NCI-H82 (cell line): ENCODE measurements at regions not wholly inside any gene's neighbourhood (a gene's known extent, or its start where the extent isn't known, plus 50 kb on each side); places are given as distances from the start of the nearest gene placed in this dataset.
A peak's percentile ranks its signal among the peaks of the same experiment; 100 is the strongest.

Source experiments
- DNase-seq: peaks from one replicate; lab custom pipeline; 2025; lab: John Stamatoyannopoulos, UW

DNA sequence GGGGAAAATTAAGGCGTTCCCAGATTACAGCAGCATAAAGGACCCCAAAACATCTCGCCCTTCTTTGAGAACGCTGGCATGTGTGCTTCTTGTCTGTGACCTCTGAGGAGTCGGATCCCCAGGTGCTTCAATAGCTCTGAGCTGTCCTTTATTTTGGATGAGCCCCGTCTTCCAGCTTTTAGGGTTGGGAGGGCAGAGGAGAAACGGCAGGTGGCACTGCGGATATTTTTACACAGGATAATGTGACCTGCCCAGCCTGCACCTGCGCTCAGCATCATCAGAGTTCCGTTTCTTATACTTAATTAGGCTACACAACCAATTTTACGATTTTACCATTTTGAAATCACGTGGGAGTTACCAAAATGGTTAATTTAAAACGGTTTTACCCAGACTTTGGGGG is 147.7 kb upstream of the RPS6KA2 start:
- DNase-seq: no peak

DNA sequence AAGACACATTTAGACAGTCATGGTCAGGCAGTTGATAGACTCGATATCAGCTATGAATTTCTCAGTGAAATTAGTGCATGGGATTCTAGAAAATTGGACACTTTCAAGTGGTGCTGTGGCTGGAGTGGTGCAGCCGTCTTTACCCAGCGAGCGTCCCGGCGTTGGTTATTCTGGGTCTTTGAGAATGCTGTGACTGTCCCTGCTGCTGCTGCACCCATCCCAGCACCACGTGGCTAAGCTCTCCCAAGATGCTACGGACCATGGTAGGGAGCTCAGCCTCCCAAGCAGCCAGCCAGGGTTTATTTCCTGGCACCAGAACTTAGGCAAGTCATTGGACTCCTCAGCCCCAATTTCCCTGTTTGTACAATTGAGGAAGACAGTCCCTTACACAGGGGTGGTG is 147.2 kb upstream of the RPS6KA2 start:
- DNase-seq: no peak

DNA sequence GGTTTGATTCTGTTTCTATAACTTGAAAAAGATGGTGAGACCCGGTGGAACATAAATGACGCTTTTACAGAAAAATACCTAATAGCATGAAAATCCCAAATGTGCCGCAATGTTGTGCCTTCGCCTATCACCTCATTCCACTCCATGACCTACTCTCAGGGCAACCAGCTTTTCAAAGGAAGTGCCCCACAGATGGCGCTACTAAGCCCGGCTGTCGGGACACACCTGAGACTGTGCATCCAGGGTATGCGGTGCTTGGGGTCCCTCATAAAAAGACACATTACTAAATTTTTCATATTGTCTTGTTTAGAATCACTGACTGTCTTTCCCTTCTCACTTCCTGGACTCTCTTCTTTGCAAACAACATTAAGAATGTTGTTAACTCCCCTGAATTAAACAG is 145.5 kb upstream of the RPS6KA2 start:
- DNase-seq: peak; percentile 11

DNA sequence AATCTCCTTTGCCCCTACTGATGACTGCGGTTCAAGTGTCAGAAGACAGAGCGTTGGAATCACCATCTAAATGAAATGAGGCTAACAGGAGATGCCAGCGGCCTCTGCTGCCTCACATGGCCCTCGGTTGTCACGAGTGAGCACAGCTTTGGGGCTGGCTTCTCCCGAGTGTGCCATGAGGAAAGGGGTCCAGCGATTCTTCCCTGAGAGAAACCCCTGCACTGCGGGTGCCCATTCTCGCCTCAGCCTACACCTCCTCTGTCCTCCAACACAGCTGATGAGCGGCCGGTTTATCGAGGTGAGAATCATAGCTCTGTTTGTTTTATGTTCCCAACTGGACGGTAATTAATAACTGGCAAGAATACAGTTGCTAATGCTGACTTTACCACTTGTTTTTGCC is 144.7 kb upstream of the RPS6KA2 start:
- DNase-seq: no peak

DNA sequence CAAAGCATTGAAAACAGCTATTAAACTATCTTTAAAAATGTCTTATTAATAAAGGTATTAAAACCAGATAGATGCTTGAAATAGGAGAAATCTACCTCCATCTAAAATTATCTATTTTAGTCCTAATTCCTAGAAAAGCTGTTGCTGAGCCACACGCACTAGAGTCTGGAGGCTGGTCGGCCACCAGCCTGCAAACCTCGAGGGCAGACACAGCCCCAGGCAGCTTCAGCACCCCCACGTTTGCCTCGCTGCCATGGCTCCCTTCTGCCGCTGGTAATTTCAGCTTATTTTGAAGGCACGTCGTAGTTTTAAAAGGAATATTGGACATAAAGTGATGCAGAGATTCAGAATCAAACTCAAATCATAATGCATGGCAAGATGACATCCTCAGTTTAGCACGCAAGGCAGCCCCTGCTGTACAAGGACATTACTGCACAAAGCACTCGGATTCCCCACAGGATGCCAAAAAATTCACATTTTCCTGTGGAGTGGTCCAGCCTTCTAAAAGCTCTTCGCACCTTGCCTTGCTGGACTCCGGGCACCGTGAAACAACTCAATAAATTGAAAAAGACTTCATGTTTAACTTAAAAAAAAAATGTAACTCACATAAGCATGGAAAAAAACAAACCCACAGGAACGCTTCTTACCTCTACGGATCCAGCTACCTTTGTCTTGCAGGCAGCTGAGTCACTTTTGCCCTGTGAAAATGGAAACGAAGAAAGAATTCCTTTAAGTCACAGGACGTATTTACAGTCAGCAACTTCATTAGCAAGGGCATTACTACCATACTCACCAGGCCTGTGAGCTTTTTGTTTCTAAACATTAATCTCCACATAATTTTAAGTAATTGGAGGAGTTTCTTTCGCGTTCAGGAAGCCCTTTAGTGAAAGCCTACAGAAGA is 143.4 kb upstream of the RPS6KA2 start:
- no peak for DNase-seq

DNA sequence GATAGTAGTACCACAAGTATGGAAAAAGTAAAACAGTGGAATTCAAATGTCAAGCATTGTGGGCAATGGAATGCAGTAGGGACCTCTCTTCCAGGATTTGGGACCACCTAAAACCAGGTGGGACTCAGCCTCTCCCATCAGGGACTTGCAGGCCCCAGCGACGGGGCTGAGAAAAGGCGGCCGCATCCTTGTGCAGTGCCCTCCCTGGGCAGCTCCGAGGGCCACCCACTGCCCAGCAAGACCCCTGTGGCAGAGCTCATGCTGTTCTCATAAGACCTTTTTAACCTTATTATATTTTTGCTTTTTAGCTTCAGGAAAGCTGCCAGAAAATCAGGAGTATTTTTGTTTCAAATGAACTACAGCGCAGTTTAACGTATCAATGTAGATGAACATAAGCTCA is 142.6 kb upstream of the RPS6KA2 start:
- no peak for DNase-seq

DNA sequence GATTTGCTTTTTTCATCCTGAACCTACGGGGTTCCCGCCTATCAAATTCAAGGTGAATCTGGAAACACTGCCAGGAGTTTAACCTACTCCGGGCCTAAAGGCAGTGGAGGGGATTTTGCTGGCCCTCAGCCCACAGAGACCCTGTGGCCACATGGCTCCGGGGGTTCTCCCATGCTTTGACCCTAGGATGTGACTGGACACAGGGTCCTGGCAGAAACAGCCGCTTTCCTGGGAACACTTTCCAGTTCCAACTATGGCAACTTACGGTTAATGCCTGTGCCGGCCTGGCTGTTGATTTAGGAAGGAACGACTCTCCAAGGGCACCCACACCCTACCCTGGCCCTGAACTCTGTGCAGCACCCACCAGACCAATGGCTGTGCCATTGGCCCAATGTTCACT is 141.7 kb upstream of the RPS6KA2 start:
- DNase-seq: no peak

DNA sequence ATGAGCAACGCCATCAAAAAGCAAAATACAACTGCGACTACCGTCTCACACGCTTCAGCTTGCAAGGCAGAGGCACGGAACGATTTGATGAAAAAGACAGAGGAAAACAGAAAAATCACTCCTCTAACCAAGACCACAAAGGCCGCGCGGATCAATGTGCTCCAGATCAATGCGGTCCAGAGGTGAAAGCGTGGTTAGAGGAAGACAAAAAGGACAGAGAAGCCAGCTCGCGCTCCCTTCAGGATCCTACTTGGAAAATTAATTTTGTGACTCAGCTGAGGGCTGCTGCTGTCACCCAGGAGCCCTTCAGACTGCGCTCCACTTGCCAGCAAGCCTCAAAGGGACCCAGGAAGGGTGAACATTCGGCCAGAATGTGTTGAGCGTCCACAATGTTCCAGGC is 140.2 kb upstream of the RPS6KA2 start:
- DNase-seq: no peak

DNA sequence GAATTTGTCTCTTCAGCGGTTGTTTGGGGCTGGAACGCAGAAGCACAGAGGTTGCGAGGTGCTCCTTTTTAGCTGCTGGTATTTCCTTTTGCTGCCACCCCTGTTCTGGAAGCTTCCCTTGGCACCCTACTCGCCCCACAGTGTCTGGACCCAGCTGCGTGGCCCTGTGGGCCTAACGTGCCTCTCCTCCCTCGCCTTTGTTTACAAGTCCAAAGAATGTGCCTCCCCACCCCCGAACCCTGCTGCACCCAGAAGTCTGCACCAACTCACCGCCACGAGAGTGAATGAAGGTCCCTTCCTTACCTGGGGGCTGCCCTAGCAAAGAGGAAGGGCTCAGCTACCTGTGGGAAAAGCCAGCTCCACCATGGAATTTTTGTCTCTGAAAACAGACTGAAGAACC is 139.7 kb upstream of the RPS6KA2 start:
- DNase-seq: no peak

DNA sequence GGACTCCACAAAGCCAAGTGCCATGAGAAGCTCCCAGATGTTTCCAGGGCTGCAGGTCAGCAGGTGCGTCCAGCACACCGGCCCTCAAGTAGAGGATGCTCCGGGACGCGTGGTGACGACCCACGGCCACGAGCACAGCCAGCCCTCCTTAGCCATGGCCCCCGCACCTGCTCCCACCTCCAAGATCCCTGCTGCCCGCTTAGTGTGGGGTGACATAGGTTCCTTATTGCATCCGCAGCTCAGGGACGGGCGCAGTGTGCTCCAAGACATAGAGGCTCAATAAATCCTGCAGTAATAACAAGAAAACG is 138.1 kb upstream of the RPS6KA2 start:
- DNase-seq: no peak

DNA sequence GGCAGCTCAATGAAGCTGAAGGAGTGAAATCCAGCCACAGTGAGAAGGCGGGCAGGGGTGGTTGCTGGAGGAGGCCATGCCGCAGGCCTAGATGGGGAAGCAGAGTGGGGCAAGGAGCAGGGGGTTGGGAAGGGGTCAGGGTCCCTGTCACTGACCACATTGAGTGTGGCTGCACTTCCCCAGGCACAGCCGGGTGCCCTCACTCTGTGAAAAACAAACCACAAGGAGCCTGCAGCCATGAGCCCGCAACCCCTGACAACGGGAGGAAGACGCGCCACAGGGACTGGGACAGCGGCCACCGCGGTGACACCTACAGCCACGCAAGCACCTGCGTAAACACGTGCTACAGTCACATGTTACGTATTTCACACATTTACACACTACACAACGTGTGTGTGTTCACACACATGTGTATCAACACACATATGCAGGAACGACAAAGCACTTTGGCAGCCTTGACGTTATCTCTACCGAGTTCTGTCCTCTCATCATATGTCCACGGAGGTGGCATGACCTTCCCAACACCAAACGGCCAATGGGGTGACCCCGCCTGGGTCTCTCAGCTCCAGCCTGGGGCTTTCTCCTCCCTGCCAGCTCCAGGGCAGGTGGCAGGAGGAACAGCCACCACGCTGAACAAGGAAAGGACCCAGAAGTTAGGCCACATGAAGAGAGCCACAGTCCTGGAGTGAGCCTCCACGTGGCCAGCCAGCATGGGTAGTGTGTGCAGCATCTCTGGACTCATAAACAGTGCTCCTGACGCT is 137.6 kb upstream of the RPS6KA2 start:
- no peak for DNase-seq

DNA sequence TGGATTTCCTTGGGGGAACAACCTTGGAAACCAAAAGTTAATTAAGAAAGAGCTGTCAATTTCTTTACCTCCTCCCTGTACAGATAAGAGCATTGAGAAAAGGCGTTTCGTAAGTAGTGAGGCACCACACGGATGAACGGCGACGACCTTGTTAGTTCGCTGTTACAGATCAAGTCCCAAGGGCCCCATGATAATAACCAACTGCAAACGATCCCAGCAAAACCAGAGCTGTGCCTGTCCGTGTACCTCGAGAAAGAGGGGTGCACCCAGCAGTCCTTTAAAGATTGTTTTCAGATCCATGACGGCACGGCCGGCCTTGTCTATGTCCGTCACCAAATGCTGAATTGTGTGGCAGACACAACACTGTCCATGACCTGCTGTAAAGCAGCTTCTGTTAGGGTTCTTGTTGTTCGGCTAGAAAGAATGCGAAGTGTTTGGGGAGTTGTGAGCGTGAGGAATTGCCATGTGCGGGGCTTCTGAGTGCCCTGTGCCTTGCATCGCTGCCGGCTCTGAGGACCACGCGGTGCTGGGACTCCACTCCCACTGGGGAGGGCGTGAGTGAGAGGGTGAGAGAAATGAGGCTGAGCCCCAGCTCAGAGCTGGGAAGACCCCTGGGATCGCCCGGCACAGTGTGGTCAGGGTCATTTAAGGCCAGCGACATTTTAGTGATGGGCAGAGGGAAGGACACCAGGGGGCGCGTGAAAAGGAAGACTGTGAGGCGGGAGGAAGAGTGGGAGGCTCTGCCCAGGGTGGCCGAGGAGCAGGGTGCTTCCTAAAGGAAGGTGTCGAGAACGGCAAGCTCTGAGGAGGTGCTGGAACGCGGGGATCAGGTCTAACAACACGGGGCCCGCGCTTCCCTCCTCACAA is 136.8 kb upstream of the RPS6KA2 start:
- DNase-seq: no peak

DNA sequence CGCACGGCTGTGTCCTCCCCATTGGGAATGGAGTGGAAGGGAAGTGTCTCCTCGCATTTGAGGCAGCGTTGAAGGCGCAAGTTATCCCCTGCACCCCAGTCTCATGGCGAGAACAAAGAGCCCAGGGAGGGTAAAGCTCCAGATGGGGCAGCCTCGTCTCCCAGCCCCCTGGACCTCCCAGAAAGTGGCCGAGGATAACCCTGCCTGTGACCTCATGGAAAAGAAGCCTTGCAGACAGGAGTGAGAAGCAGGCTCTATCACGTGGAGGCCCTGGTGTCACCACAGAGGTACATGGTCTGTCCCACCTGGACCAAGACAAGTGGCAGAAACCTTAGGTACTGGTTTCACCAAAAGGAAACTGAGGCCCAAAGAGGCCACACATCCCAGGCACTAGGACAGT is 134.8 kb upstream of the RPS6KA2 start:
- no peak for DNase-seq

DNA sequence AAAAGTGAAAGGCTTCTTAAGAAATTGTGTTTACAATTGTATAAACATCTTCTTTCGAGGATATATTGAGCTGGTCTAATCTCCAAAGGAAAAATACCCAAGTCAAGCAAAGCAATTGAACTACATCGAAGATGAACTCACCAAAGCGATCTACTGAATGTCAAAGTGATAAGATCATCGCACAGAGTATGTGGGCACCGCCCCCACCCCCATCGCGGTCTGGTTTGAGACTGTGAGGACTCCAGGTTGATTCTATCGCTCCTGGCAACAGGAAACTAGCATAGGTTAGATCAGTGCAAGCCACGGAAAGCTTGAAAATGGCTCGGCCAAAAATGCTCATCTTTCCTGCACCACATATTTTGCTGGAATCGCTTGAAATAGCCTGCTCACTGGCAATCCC is 133.2 kb upstream of the RPS6KA2 start:
- DNase-seq: no peak

DNA sequence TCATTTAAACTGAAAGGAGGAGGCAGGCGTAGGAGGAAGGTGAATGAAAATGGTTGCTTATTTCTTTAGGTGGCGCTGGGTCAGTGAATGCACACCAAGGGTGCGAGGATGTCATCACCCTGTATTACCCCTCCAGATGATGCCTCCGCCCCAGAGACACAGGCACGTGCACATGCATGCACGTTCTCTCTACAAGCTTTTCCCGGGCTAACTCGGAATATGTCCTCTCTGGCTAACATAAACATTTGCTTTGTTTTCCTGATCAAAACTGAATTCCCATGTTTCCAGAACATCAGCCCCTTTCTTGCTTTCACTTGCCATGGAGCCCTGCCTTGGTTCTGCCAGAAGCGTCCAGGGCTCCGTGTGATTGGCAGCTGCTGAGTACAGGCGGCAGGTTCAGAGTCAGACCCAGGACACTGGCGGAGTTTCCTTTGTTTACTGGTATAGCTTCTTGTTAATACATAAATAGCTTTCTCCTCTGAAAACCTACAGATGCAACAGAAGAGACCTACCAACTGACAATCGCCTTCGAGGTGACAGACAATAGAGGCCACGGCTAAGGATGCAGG is 131.2 kb upstream of the RPS6KA2 start:
- DNase-seq: no peak

DNA sequence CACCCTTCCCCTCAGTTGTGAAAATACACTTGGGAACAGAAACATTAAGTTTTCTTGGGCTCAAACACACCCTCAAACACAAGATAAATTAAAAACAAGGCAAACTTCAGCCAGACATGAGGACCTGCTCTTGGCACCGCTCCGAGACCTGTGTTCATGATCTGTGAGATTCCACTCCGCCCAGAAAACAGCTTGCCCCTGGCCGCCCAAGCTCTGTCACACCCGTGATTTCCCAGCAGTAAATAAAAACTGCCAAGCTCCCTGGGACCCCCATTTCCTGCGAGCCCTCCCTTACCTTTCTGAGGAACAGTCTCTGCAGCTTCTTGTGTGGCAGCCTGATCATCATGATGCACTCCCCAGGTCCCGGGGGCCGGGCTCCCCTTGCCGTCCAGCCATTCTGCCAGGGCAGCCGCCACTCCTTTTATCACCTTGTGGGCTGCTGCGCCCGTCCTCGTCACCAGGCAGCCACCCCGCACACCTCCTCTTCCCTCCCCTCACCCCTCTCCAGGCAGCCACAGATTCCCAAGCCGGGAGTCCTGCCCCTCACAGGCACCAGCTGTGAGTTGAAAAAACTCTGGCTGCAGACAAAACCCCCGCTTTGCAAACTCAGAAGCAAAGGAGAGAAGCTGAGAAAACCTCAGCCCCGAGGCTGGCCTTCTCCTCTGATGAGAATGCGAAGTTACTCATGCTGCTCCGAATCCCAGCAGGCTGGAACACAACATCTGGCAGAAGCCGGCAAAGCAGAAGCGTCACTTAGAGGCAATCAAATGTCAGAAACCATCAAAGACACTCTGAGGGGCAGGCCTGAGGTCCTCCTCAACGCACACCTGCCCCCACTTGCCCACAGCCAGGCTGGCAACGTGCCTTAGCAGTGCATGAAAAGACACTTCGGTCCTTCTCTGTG is 130.4 kb upstream of the RPS6KA2 start:
- no peak for DNase-seq

DNA sequence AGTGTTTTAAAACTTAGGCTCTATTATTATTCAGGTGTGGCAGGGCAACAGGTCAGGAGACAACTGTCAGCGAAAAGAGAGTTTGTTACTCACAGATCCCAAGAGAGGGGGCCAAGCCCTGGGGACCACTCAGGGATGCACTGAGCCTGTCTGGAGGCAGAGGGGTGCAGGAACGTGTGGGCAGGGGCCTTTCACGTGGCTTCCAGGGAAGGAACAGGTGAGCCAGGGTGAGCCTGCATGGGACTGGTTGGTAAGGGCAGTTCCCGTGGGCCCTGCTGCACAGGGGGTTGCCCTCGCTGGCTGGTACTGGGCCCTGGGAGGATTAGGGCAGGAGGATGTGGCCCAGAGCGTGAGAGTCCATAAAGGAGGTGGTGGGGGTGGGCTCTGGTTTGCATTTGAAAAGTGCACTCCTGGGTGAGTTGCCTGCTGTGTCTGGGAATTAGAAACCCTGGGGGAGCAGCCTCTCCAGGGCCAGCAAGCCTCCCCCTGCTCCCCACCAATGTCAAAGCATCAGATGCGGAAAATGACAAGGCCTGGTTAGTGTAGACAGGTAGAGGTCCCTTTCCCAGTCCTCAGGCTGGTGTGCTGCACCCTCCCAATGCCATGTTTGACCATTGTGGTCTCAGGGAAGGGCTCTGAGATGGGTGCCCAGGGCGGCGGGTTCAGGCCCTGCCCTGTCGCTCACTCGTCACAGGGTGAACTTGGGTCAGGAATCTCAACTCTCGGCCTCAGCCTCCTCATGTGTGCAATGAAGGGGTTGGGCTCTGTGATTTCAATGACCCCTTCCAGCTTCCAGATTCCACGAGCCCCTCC is 127.4 kb upstream of the RPS6KA2 start:
- DNase-seq: no peak

DNA sequence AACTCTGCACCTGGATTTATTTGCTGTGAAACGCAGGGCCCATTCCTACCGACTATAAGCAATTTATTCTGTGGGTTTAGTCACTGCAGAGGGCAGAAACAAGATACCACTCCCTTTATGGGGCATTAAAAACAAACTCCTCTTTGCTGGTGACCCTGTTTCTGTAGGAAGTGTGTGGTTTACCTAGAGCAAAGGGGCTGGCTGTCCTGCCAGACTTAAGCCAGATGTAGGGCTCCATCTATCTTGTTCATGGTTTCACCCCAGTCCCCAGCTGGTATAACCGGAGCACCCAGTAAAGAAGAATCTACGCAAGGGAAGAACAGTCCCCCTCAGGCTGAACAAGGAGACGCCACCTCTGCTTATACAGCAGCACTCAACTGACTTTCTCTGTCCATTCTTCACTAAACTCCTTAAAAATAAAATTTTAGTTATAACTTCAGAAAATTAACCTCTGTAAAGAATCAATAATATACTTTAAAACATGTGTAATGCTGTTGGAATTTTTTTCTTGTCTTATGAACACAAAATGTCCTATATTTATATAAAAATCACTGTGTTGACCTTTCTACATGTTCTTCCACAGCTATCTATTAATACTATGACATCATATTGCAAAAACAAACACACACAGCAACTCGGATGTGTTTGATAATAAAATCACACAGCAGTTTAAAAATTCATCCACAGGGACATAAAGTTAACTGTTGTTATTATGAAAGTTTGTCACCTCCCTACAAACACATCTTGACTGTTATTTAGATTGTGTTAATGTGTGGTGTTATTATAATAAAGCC is 126.1 kb upstream of the RPS6KA2 start:
- no peak for DNase-seq

DNA sequence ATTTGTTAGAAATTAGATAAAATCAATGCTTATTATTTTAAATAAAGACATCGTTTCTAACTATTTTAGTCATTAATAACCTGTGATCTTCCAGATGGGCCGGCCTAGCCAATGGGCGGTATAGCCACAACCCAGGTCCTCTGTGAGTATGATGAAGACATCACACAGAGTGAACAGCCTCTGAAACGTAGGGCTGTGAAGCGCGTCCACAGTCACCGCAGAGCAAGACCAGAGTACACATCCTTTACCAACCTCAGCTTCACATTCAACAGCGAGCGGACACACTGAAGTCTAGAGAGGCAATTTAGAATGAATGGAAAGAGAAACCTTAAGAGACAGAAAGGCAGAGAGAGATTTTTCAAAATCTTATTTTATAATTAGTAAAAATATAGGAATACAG is 125.0 kb upstream of the RPS6KA2 start:
- DNase-seq: no peak
